NCI-H69 (cell line): ENCODE measurements at regions not wholly inside any gene's neighbourhood (a gene's known extent, or its start where the extent isn't known, plus 50 kb on each side); places are given as distances from the start of the nearest gene placed in this dataset.
A peak's percentile ranks its signal among the peaks of the same experiment; 100 is the strongest.

Experiments
- DNase-seq: peaks from one replicate; lab custom pipeline; 2025; lab: John Stamatoyannopoulos, UW

GRCh38 chr16:66266436-66267291 lies 99.8 kb upstream of the CDH5 start:
- DNase-seq, result no peak

- DNase-seq, result no peak
Observed at GRCh38 chr16:66265556-66266141, 100.8 kb upstream of the CDH5 start.

- no peak for DNase-seq
Observed at GRCh38 chr16:66265048-66265415, 101.5 kb upstream of the CDH5 start.

GRCh38 chr16:66264311-66265047 lies 102.0 kb upstream of the CDH5 start:
- no peak for DNase-seq

GRCh38 chr16:66263973-66264310 lies 102.5 kb upstream of the CDH5 start:
- no peak for DNase-seq

- DNase-seq, result no peak
Observed at GRCh38 chr16:66263168-66263972, 103.1 kb upstream of the CDH5 start.

- DNase-seq, result no peak
Observed at GRCh38 chr16:66262253-66263167, 104.0 kb upstream of the CDH5 start.

GRCh38 chr16:66261826-66262225 lies 104.7 kb upstream of the CDH5 start:
- DNase-seq, result no peak

- no peak for DNase-seq
Observed at GRCh38 chr16:66260522-66261254, 105.8 kb upstream of the CDH5 start.

GRCh38 chr16:66258916-66259845 lies 107.3 kb upstream of the CDH5 start:
- no peak for DNase-seq

GRCh38 chr16:66256919-66257318 lies 109.6 kb upstream of the CDH5 start:
- DNase-seq, result no peak

GRCh38 chr16:66255647-66256046 lies 110.8 kb upstream of the CDH5 start:
- DNase-seq, result no peak

GRCh38 chr16:66254751-66255150 lies 111.7 kb upstream of the CDH5 start:
- no peak for DNase-seq

- DNase-seq, result no peak
Observed at GRCh38 chr16:66254106-66254505, 112.4 kb upstream of the CDH5 start.

GRCh38 chr16:66251476-66252160 lies 114.9 kb upstream of the CDH5 start:
- no peak for DNase-seq

- peak; percentile 9 for DNase-seq
Observed at GRCh38 chr16:66250686-66251431, 115.6 kb upstream of the CDH5 start.

- DNase-seq, result peak; percentile 52
Observed at GRCh38 chr16:66247516-66248481, 118.7 kb upstream of the CDH5 start.
